GM19351 (cell line): ENCODE measurements at regions not wholly inside any gene's neighbourhood (a gene's known extent, or its start where the extent isn't known, plus 50 kb on each side); places are given as distances from the start of the nearest gene placed in this dataset.

Source experiments
- ATAC-seq: cut with Tn5 transposase; IDR thresholded peaks from one replicate; pipeline ENCODE4 v1.9.1; 2021; ENCODE audit warnings: mild to moderate bottlenecking, moderate library complexity; ENCODE audit not compliant: unreplicated experiment

DNA sequence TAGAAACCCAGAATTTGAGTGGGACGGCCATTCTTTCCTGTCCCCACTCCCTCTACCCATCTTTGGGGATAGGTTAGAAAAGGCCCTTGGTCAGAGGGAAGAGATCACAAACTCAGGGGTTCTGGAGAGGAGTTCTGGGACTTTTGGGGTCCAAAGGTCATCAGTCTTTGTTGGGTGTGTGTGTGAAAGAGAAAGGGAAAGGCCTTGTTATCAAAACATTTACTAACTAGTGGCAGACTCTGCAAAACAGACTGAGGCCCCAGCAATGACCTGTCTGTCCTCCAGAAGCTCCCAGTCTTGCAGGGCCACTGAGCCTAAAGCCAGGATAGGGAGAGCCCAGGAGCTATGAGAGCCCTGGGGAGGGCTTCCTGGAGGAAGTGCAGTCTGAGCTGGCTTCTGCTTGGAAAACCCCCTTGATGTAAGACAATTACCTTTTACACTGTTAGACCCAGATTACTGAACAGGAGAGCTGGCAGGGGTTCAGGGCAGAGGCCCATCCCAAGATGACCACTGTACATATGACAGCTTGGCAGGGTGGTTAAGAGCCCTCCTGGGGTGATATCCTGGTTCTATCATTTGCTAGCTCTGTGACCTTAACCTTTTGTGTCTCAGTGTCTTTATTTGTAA is 429.1 kb upstream of the CCDC196 start:
- no peak for ATAC-seq

DNA sequence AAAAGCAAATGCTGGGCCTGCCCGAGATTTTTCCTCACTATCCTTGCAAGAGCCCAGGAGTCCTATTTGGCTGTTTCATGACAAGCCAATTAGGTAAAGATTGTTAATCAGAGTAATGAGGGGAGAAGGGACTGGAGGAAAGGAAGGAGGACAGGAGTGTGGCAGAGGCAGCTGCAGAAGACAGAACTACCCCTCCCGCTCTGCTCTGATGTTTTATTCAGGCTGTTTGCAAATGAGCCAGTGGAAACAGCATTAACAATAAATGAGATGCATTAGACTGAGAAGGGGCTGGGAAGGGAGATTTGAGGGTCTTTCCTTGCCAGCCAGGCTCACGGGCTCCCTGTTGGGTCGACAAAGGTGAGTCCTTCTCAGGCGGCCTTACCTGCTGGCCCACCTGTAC is 421.0 kb upstream of the CCDC196 start:
- ATAC-seq = no peak

DNA sequence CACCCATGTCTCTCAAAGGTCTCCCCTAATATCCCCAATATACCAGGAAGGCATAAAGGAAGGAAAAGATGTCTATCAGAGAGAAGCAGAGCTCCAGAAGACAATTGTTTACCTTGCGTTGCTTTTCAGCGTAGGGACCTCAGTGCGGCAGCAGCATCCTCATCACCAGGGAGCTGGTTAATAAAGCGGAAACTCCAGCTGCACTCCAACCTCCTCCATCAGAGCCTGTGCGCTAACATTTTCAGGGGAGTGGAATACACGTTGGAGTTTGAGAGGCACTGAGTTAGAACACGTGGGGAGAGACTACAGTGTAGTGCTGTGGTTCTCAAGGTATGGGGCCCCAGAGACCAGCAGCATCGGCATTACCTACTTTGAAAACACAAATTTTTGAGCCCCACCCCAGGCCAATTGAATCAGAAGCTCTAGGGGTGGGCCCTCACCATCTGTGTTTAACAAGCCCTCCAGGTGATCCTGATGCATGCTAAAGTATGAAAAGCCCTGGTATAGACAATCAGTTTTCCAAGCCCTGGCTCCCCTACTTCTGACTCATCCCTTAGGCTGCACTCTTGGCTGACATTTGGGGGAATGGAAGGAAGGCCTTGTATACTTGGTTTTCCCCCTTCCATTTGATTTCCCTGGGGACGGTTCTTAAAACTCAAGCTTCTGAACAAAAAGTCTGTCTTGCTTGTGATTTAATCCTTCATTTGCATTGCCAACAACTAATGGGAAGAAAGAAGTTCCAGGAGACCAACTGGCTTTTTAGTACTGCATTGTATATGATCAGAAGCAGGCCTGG is 419.0 kb upstream of the CCDC196 start:
- no peak for ATAC-seq

GRCh38 chr14:66069036-66069435 is 417.1 kb upstream of the CCDC196 start:
- no peak for ATAC-seq

GRCh38 chr14:66069830-66070541 is 416.2 kb upstream of the CCDC196 start:
- ATAC-seq = no peak

GRCh38 chr14:66070542-66071319 is 415.4 kb upstream of the CCDC196 start:
- peak; percentile 60 for ATAC-seq

- ATAC-seq = no peak
Observed at GRCh38 chr14:66072190-66073084, 413.7 kb upstream of the CCDC196 start.

DNA sequence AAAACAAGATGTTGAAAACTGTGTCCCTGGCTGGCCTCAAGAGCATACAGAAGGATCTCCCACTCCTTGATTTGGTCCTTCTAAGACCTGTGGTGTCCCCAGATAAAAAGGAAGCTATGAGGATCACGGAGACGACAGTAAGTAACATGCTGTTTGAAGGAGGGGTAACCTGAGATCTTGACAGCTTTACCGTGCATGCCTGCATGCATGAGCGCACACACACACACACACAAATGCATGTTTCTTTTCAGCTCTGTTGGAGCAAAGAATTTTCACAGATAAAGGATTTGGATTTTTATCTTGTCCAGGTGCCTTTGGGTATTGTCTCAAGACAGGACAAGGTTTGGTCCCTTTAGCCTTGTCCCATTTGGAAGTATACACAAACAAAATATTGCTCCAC is 411.6 kb upstream of the CCDC196 start:
- no peak for ATAC-seq

- no peak for ATAC-seq
Observed at GRCh38 chr14:66076176-66076575, 410.0 kb upstream of the CCDC196 start.

GRCh38 chr14:66078006-66078405 is 408.2 kb upstream of the CCDC196 start:
- ATAC-seq = no peak

DNA sequence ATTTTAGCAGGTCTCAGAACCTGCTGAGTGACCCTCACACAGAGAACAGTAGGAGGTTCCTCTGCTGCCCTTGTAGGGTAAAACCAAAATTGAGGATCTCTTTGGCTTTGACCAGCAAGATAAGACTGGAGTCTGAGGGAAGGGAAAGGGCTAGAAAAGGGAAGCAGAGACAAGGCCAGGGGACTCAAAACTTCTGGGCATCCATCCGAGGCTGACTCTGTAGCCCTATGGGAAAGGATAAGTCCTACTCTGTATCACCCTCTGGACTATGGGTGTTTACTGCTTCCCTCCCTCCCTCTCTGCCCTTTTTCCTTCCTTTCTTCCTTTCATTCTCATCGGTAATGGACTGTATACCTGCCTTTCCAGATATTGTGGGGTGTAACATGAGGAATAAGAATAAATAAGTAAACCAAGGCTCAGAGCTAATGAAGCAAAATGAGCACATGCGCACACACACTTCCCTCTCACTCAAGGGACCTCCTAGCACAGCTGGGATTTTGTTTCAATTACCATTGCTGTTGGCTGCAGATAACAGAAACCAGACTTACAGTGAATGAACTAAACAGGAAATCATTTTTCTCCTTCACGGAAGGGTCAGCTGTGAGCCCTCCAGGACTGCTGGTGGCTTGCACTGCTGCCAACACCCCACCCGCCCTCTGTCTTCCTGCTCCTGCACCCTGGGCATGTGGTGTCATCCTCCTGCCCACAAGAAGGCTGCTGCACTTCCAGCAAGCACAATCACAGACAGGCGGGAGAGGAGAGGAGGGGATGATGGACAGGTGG is 404.4 kb upstream of the CCDC196 start:
- no peak for ATAC-seq

GRCh38 chr14:66085224-66085623 is 400.9 kb upstream of the CCDC196 start:
- ATAC-seq = no peak

DNA sequence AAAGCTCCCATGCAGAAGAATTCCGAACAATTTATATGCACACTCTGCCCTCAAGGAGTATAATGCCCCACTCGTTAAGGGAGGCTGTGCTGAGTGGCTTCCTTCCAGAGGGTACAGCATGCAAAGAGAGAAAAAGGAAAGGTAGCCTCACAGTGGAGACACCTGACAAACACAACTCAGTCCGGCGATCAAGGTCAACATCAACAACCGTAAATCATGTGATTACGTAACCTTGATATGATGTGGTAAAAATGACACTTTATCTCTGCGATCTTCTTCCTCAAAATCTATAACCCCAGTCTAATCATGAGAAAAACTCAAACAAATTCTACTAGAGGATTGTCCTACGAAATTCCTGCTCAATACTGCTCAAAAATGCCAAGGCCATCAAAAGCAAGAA is 400.5 kb upstream of the CCDC196 start:
- ATAC-seq = no peak

- ATAC-seq = no peak
Observed at GRCh38 chr14:66087231-66087630, 398.9 kb upstream of the CCDC196 start.

DNA sequence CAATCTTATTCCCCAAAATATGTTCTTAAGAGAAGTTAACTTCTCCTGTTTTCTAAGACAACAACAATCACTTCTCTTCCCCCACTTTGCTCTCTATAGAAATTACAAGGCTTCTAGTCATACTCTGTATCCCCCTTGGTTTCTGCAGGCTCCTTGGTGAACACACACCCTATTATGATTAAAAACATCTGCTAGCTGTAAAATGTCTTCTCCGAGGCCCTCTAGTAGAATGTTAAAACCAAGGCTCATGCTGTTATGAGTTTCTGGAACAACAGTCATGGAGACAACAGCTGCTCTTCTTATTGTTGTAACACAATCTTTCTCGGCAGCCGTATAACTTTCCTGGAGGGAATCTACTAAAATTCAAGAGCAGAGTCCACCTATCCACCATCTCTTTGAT is 397.5 kb upstream of the CCDC196 start:
- no peak for ATAC-seq

- no peak for ATAC-seq
Observed at GRCh38 chr14:66092206-66092605, 394.0 kb upstream of the CCDC196 start.

- ATAC-seq = no peak
Observed at GRCh38 chr14:66092748-66093147, 393.4 kb upstream of the CCDC196 start.

GRCh38 chr14:66094001-66094727 is 392.0 kb upstream of the CCDC196 start:
- ATAC-seq = no peak

DNA sequence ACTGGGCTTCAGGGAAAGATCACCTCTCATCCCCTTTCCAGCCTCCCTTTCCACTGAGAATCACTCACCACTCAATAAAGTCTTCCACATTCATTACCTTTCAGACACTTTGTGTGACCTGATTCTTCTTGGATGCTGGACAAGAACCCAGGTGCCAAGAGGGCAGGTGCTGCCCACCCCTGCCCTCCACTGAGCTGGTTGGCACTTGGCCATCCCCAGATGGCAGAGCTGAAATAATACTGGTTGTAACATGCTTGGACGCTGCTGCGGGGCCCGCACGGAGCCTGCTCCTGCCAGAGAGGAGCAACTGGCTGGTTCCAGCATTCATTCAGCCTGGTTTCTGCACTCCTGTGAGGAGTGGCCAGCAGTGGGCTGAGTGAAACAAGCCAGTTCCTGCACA is 386.7 kb upstream of the CCDC196 start:
- ATAC-seq = no peak
